Stimulated activated CD4-positive, alpha-beta T cell treated with anti-CD3 and anti-CD28 coated beads, Interleukin-2, amount 100 ng/mL, for 24 hours (primary cell): ENCODE measurements at regions not wholly inside any gene's neighbourhood (a gene's known extent, or its start where the extent isn't known, plus 50 kb on each side); places are given as distances from the start of the nearest gene placed in this dataset.

Source experiments
- DNase-seq, 2 donors: peaks; one replicate each; pipeline ENCODE4 v3.0.0-alpha.2; 2020

GRCh38 chr22:27129266-27129665 is 471.9 kb downstream of the MIAT start:
- DNase-seq = no peak

GRCh38 chr22:27130906-27131305 is 473.5 kb downstream of the MIAT start:
- DNase-seq = no peak

DNA sequence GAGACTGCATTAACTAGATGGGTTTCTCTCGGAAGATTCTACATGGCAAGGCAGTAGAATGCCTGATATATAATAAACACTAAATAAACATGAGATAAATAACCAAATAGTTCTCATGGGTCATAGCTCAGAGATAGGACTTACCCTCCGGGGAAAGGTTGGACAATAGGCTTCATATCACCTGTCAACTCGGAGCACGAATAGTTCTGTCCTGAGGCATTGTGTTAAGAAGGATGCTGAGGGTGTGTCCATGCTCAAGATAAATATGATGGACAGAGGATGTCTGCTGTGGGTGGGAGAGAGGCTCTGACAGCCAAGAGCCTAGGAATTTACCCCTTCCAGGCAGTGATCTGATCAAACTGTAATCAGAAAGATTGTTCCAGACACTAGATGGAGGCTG is 474.0 kb downstream of the MIAT start:
- no peak for DNase-seq

DNA sequence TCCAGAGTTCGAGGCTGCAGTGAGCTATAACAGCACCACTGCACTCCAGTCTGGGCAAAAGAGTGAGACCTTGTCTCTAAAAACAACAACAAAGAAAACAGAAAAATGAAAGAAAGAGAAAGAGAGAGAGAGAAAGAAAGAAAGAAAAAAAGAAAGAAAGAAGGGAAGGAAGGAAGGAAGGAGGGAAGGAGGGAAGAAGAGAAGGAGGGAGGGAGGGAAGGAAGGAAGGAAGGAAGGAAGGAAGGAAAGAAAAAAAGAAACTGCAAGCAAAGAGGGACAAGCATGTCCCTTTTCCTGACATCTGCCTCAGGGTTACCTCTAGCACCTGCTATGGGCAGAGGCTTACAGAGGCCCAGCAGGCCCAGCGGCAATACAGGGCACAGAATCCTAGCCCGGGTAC is 475.0 kb downstream of the MIAT start:
- DNase-seq = no peak

DNA sequence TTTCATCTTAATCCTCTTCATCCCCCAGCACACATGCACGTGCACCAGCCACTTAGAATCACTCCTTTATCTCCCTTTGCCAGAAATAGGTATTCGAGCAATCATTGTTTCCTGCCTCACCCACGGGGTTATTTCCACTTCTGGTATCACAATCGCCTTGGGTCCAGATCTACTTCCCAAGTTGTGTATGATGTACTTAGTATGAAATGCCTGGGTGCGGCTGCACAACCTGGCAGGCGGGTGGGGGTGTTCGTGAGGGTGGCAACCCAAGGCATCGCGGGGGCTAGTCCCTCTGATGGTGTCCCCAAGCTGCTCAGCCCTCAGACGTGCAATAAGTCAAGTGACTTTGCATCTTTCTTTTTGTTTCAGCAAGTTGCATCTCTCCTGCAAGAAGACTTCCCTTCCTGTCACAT is 475.6 kb downstream of the MIAT start:
- DNase-seq = no peak

GRCh38 chr22:27133681-27134314 is 476.4 kb downstream of the MIAT start:
- no peak for DNase-seq

DNA sequence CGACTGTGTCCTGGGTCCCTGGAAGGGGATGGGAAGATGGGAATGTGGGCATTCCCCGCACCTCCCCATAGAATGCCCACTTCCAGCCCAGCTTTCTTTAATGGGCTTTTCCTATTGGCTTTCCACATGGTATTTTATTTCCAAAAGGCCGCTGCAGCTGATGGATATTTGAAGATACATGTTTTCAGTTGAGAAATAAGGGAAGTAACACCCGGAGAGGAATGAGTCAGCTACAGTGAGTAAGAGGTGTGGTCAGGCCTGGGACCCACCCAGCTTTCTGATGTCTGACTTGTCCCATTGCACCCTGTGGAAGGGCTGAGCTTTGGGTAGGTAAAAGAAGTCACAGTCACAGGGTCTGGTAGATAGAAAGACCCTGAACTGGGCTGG is 476.9 kb downstream of the MIAT start:
- peak in 1 of 2 donors; percentile 17 for DNase-seq

DNA sequence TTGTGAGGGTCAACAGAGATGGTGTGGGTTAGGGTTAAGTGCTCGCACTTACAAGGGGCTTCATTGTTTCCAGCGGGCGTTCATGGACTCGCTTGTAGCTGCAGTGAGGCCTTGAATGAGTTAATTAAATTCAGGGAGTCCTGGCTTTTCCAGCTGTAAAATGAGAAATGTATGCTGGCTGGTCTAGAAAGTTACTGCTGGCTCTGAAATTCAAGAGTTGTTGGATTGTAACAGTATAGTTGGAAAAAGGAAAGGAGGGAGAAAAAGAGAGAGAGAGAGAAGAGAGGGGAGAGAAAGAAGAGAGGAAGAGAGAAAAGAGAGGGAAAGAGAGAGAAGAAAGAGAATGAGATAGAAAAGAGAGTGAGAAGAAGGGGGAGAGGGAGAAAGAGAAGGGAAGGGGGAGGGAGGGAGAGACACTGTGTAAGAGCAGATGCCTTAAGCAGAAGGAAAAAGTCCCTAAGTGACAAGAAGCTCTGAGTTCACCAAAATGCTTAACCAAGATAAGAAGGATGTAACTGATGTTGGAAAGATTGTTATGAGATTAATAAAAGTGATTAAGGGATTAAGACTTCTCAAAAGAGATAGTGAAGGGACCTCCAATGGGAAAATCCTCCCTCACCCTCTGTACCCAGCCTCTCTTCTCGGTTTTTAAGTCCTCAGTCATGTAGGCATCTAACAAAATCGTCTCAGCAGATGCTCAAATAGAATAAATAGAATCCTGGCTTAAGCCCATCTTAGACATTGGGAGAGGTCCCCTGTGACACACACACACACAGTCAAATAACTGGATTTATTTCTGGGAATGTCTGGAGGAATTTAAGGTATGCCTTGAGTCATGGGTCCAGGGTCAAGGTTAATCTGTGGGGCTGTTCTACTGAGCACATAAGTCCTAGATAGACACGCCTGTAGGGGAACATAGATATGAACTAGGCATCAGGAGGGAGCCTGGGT is 477.9 kb downstream of the MIAT start:
- DNase-seq = no peak

GRCh38 chr22:27136596-27136995 is 479.2 kb downstream of the MIAT start:
- no peak for DNase-seq

DNA sequence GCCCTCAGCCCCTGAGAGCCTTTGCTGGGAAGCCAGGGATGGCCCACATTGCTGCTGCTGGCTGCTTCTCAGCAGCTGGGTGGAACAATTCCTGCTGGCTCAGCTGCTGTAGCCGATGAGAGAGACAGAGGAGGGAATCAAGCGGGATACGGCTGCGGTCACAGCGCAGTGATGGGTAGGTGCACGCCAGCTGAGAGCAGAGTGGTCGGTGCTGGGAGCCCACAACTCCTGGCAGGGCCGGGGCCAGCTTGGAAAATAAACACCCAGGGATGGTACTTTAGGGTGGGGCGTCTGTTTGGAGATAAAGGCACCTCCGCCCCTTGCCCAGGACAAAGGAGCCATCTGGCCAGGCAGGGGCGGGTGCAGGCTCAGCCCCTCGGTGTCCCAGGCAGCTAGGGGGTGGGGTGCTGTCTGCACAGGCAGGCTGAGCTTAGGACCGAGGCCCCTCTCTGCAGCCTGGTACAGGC is 480.5 kb downstream of the MIAT start:
- DNase-seq = no peak

GRCh38 chr22:27138471-27138870 is 481.1 kb downstream of the MIAT start:
- DNase-seq = no peak

- no peak for DNase-seq
Observed at GRCh38 chr22:27139935-27140511, 482.6 kb downstream of the MIAT start.

DNA sequence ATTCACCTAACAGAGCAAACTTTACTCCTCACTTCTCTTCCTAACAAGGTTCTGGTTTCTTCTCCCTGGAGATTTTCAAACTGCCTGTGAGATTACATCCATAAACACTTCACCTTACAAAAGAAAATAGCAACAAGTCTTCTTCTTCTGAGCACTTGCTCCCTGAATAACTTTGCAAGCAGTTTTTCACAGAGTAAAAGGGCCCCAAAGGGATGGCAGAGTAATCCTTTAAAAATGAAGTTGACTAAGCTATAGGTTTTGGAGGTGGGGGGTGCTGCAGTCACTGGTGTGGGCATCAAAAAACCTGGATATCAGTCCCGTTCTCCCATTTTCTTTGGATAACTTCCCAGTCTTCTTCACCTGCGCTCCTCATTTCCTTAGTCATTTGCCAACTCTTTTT is 484.9 kb downstream of the MIAT start:
- DNase-seq = no peak

- no peak for DNase-seq
Observed at GRCh38 chr22:27144321-27144720, 486.9 kb downstream of the MIAT start.

- DNase-seq = no peak
Observed at GRCh38 chr22:27146866-27147633, 489.7 kb downstream of the MIAT start.

DNA sequence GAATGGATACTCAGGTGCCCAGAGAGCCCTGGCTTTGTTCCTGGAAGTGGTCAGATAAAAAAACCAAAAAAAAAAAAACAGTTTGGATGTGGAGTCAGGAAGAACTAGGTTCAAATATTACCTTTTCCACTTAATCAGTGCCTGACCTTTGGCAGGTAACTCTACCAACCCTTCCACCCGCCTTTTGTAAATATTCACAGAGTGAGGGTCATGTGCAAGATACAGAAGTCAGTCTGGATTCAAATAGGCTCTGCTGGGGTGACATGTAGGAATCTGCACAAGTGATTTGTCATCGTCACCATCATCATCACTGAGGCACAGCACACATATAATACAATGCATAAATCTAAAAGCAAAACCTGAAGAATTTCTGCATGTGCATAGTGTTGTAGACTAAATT is 490.7 kb downstream of the MIAT start:
- DNase-seq = no peak

DNA sequence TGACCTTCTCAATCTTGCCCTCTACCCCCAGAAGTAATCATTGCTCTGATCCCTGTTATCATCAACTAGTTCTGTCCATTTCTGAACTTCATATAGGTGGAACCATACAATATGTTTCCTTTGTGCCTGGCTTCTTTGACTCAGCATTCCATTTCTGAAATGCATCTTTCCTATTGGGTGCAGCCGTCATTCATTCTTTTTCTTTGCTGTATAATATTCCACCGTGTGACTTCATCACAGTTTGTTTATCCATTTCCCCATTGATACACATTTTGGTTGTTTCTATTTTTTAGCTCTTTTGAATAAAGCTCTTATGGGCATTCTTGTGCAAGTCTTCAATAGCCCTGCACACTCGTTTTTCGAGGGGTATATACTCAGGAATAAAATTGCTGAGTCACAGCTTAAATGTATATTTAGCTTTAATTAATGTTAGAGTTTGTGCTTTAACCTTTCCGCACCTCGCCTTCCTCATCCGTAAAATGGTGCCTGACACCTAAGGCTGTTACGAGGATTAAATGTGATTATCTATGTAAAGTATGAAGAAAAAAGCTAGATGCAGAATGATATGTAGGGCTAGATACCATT is 491.6 kb downstream of the MIAT start:
- no peak for DNase-seq

- no peak for DNase-seq
Observed at GRCh38 chr22:27149921-27150543, 492.6 kb downstream of the MIAT start.

DNA sequence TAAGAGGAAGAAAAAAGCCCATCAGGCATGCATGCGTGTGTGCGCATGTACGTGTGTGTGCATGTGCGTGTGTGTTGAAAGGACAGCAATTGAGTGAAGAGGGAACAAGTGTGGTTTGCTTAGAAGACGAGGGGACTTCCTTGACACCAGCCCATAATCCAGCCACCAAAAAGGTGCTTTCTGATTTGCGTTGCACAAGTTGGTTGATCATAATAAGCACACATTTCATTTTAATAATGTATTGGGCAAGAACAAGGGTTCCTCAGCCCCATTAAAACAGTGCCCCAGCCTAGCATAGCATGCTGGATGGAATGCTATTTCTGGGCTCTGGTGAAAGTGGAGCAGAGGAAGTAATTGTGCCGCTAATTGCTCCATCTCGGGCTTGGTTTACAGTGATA is 493.2 kb downstream of the MIAT start:
- no peak for DNase-seq

- no peak for DNase-seq
Observed at GRCh38 chr22:27151407-27151806, 494.0 kb downstream of the MIAT start.

DNA sequence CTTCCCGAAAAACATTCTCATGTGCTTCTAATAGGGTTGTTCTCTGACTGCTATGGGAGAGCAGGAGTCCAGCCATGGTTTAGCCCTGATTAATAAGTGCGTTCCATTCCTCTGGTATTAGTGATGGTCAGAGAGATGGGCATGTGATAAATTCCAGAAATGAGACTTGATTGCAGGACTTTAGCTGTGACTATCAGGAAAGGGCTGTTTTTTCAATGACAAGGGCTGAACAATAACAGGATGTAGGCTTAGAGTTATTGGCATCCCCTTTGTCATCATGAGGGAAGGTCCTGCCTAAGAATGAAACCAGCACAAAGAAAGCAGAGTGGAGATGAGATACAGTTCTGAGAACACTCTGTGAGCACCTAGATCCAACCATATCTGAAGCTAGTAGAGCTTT is 494.6 kb downstream of the MIAT start:
- DNase-seq = no peak

DNA sequence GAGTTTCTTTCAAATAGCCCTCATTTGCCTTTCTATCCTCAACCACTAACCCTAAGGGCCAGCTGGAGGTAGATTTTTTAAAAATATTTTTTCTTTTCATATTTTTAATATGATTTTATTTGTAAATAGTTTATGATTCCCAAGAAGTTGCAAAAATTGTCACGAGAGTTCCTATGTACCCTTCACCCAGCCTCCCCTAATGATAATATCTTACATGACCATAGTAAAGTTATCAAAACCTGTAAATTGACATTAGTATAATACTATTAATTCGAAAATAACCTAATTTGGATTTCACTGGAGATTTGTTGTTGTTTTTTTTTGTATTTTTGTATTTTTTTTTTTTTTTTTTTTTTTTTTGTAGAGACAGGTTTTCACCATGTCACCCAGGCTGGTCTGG is 495.5 kb downstream of the MIAT start:
- DNase-seq = no peak
